Ureter (tissue), 1 donor: ENCODE measurements at regions not wholly inside any gene's neighbourhood (a gene's known extent, or its start where the extent isn't known, plus 50 kb on each side); places are given as distances from the start of the nearest gene placed in this dataset.
"Not testable (repeated sequence)": the region's sequence is repeated elsewhere in the genome, so short reads cannot be mapped to it uniquely, and the experiment has no call there.

Source experiments
- DNase-seq: peaks from one replicate; pipeline ENCODE4 v3.0.0-alpha.2; 2020; ENCODE audit warnings: low spot score
- donor health status: DM: yes; HTN: yes; CAD: no.

DNA sequence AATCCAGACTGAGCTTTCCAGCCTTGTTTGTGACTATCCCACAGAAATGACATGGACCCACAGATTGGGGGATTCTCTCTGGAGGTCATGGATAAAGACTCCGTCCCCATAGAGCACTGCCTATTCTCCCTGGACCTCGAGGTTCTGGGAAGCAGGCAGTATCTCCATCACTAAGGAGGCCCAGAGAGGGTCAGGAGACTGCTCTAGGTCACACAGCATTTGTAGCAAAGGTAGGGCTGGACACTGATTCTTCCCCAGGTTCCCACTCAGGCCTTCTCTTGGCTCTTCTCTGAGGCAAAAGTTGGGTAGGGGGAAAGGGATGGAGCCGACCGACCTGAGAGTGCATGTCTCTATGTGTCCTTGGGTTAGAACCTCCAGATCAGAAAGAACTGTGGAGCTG, 80.9 kb downstream of the PTPRS start:
- no peak for DNase-seq

DNA sequence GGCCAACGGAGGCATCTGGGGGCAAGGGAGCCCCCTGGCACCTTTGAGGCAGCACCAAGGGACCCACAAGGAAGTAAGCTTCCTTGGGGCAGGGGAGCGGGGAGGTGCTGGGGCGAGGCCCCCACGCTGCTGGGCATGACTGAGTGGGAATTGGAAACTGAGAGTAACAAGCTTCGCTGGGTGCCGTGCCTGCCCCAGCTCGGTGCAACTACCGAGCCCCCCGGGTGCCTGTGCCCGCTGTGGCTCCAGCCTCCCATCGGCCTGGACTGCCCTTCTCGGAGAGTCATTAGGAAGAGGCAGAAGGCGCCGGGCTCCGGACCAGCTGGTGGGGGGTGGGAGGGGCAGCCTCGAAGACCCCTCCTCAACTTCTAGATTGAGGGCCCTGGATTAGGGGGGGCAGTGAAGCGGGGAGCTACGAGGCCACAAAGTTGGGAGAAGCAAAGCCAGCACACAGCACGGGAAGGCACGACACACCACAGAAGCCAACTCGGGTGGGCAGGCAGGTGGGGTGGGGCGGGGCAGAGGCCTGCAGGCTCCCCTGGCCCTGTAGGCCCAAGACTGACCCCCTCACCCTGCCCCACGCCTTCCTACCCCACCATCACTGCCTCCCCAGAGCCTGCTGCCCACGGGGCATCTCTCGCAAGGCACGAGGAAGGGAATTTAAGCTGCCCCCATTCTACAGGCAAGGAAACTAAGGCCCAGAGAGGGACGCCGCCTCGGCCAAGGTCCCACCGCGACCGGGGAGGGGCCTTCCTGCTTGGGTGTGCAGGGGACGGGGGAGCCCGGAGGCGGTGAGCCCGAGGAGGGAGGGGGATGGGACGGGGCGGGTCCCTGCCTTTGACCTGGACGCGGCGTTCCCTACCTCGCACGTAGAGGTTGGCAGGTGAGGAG, 83.2 kb downstream of the PTPRS start:
- DNase-seq = no peak

DNA sequence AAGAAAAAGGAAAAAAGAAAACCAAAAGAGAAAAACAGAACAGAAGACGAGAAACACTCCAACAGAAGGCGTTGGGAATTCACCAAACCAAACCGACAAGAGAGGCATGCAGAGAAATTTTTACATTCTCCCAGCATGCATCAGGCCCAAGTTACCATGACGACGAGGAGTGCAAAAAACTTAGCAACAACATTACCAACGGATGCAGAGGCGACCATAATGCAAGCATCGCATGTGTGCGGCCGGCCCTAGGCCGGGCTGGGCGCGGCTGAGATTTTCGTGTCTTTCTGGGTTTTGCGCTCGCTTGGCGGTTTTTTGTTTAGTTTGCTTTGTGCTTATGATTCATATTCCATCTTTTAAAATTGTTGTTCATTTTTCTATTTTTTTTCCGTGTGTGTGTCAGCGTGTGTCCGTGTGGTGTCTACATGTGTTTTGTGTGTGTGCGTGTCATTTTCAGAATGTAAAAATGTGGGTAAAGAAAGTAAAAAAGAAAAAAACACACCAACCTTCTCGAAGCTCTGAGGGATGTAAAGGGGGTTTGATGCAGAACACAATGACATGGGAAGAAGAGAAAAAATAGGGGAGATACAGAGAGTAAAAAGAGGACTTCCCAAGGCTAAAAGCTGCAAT, 84.9 kb downstream of the PTPRS start:
- no peak for DNase-seq

DNA sequence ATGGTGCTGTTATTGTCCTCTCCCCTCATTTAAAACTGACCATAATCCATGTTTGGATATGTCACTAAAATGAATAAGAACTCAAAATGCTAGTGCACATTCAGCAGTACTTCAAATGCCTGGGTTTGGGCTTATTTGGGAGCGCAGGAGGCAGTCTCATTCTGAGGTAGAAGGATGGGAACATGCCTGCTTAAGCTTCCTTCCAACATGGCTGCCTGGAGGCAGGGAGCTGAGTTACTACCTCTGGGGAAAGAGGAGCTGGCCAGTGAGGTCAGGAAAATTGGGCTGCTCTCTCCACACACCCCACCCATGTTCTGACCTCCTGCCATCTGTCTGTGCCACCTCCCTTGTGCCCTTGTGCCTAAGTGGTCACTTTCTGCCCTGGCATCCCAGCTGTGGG, 85.7 kb downstream of the PTPRS start:
- DNase-seq = no peak

DNA sequence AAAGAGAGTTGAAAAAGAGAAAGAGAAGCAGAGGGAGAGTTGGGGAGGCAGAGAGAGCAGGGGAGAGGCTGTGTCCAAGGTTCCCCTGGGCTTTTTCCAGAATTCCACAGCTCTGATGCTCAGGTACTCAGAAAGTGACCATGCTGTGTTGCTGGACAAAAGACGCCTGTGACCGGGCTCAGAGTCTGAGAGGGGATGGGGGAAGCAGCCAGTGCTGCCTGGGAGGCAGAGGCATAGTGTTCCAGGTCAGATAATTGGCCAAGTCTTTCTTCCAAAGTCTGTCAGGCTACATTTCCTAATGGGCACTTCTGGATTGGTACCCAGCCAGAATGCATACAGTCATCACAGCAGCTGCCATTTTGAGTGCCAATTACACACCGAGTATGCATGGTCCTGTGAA, 86.1 kb downstream of the PTPRS start:
- DNase-seq = no peak

DNA sequence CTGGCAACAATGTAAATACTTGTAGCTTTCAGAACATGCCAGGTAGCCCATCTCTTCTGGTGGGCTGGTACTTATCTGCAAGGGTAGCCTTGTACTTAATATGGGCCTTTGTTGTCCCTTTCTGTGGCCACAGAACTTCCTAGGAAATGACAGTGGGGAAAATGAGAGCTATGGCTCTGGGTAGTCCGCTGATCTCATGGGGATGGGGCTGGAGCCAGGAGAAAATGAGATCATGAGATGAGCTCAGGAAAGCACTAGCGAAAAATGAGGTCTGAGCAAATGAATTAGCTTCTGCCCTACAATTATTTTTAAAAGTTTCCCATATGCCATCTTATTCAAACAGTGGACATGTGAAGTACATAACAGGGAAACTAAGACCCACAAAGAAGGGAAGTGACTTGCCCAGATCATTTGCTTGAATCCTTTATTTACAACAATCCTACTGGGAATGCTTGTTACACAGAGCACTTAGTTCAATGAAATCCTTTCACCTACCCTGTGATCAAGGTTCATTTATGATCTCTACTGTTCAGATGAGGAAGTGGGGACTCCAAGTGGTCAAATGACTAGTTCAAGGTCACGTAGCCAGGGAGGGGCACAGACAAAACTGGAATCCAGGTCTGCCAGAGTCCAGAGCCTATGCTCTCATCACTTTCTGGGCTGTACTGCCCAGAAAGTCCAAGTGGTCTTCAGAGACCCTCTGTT, 87.1 kb downstream of the PTPRS start:
- no peak for DNase-seq

DNA sequence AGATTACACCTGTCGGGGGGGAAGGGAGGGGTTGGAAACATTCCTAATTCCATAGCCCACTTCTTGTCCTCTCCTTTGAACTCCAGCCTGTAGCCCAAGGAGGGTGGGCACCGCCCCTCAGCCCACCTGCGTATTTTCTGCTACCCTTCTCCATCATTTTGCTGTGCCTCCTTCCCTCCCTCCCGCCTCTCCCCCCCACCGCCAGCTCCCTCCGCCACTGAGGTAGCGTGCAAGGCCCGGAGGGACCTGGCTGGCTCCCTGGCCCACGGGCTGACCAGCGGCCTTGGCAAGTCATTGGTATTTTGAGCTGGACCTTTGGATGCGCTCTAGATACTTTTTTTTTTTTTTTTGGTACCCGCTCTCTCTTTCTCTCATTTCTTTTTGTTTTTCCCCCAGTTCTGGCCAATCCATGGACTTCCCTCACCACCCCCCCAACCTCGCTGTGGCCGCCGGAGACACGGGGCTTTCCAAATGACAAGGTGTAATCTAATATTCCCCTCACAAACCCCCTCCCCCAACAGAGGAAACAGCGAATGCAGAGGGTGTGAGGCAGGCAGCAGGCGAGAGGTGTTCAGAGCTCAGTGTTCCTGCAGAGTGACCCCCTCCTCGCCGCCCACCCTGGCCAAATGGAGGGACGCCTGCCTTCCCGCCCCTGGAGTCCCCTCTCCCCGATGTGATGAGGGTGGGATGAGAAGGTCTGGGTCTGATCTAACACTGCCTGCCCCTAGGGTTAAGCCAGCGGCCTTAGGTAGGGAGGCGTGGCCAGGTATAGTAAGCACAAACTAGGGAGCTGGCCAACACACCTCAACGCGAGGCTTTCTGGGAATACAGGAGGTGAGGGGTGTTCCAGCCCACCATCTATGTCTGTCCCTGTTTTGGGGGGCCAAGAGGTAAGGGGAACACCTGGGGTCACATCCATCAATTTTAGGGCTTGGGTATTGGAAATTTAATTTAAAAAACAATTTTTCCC, 89.2 kb downstream of the PTPRS start:
- DNase-seq = no peak

DNA sequence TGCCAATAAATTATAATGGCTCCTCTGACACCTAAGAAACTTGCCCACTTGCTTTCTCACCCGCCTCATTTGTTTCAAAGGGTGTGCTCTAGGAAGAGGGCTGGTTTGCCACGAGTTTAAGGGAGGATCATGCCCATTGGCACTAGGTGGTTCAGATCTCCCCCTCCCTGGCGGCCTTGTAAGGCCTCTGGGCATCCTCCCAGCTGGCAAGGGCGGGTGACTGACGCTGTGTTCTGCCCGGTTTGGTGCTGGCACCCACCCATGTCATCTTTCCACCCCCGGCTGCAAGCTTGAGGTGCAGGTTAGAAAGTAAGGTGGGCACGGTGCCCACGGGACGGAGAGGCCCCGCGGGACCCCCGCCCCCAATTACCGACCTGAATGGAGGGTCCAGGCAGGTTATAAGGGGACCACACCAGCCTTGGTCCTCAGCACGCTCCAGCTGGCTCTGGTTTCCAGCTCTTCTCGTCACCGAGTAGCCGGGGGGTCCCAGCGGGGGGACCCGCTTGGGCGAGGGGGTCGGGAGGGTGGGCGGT, 90.4 kb downstream of the PTPRS start:
- peak; percentile 71 for DNase-seq

DNA sequence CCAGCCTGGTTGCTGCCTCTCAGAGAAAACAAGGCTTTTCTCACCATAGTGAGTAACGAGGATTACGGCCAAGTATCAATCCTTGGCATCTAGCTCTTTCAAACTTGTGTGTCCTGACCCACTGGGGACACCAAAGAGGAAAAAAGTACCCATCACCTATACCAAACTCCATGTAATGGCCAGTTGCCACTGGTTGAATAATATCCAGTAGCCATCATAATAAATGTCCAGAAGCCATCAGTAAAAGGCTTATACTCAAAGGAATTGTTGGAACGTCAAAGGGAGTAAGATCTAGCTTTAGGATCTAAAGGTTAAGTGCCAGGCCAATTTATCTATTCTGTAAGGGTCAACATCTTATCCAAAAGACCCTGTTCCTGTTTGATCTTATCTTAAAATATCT, 91.1 kb downstream of the PTPRS start:
- DNase-seq = no peak

DNA sequence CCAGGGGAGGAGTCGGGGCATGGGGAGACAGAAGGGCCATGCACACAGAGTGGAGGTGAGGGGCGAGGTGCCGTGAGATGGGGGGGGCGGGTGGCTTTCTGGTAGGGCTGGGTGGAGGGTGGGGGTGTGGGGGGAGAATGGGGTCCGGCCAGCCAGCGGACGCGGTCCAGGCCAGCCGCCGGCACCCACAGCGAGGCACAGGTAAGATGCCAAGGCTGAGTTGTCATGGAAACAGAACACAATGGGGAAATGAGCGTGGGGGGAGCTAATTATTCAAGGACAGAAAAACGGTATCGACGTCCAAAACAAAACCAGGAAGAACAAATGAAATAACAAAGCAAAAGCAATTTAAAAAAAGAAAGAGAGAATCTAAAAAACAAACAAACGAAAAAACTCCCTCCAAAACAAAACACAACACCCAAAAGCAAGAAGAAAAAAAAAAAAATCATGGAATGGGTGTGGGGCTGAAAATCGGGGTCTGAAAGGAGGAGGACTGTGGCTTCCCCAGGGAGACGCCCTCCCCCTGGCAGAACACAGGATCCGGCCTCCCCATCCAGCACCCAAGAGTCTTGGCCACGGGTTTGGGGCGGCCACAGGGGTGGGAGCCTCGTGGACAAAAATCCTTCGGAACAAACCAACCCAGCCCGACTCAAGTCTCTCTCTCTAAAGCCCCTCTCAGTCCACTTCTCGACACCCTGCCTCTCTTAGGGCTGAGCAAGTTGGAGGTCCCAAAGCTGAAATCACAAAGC, 92.5 kb downstream of the PTPRS start:
- no peak for DNase-seq

DNA sequence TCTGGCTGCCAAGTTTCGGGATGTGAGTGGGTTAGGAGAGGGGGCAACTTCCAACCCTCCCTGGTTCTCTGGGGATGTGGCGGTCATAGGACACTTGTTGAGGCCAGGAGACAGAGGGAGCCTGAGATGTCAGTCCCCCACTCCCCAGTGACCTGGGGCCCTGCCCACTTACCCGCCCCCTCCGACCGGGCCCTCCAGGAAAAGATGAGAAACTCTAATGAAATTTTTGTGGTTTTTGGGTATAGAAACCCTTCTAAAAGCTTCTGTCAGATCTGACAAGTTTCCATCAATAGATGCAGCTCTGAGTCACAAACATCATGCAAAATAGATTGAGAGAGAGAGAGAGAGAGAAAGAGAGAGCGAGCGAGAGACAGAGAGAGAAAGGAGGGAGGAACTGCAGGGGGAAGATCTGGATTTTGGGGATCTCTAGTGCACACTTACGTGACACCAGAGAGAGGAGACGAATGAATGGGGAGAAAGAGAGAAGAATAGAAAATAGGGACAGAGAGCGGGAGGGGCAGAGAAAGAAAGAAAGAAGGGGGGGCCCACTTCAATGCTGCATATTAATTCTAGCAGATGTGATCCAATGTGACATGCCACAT, 94.0 kb downstream of the PTPRS start:
- DNase-seq = no peak

DNA sequence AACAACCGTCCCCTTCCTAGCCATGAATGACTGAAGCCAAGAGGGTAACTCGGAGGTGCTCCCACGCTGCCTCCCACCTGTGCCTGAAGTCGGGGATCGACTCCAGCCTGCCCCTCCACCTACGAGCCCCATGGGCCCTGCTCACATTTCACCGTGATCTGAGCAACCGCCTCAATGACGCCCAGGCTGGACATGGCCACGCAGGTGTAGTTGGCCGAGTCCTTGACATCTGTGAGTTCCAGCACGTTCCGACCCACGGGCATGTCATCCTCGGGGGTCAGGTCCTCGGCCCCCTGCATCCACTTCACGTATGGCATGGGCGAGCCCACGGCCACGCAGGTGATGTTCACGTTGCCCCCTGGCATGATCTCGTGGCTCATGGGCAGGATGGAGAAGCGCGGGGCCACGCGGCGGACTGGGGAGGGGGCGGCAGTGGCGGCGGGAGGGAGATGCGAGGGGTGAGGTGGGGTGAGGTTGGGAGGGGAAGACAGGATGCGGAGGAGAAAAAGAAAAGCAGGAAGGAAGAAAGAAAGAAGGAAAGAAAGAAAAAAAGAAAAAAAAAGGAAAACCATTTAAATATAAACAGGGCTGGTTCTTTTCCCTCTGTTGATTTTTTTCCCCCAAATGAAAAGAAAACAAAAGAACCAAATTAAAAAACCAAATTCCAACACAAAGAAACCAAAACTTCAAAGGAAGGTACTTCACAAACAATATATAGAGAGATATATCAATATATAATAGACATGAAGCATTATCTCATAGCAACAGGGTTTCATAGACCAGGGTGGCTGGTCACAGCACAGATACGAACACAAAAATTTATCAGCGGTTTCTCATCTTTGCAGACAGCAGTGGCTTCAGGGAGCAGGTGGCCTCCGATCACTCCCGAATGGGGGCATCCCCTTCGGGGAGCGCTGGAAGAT, 94.7 kb downstream of the PTPRS start:
- no peak for DNase-seq

DNA sequence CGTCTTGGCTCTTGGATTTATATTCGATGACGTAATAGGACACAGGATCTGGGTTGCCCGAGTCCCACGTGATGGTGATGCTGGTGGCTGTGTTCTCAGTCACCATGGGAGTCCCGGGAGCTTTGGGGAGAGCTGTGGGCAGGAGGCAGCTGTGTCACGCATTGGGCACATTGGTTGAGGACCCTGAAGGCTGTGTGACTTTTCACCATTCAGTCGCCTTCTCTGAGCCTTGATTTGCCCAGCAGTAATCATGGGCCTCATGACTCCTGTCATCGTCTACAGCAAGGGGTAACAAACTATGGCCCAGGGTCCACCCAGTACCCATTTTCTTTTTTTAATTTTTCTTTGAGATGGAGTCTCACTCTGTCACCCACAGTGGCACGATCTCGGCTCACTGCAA, 96.3 kb downstream of the PTPRS start:
- no peak for DNase-seq

DNA sequence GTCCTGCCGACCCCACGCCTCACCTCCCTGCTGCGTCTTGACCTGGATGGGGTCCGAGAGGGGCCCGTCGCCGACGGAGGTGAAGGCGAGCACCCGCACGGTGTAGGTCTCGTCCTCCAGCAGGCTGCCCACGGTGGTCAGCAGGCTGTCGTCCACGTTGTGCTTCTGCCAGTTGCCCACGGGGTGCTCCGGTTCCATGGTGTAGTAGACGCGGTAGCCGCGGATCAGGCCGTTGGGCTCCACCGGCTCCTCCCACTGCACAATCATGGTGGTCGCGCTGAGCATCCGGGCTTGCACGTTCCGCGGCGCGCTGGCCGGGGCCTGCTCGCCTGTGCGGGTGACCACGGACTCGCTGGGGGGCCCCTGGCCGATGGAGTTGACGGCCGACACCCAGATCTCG, 96.7 kb downstream of the PTPRS start:
- DNase-seq = no peak

DNA sequence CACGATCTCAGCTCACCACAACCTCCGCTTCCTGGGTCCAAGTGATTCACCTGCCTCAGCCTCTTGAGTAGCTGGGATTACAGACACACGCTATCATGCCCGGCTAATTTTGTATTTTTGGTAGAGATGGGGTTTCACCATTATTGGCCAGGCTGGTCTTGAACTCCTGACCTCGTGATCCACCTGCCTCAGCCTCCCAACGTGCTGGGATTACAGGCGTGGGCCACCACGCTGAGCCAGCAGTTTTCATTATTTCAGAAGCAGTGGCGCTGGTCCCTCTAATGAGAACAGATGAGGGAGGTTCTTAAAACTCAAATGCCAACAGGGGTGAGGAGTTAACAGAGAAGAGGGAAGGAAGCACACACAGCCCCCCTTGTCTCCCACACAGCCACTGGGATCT, 98.7 kb downstream of the PTPRS start:
- not testable (repeated sequence) for DNase-seq

DNA sequence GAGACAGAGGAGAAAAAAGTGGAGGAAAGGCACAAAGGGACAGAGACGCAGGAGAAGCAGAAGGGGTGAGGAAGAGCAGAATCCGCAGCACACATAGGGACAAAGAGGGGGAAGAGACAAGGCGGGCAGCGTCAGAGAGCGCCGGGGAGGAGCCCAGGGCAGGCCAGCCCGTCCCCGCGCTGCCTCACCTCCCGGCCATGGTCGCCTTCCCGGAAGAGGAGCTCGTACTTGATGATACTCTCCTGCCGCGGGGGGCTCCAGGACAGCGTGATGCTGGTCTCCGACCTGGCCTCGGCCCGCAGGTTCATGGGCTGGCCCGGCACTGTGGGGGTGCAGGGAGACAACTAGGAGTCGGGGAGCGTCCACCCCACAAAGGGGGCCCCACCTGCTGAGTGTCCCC, 100.6 kb downstream of the PTPRS start:
- DNase-seq = no peak

DNA sequence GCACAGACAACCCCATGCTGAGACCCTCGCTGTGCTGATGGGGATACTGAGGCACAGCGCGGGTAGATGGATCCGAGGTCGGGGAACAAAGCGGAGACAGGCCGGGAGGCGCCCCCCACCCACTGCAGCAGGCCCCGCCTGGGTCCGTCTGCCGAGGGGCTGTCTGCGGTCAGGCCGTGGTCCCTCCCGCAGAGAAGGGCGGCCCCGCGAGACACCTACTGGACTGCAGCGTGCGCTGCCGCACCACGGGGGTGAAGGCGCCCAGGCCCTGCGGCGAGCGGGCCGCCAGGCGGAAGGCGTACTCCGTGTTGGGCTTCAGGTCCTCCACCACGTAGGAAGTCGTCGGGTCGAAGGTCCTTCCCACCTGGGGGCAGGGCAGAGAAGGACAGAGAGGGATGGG, 101.9 kb downstream of the PTPRS start:
- DNase-seq = no peak

DNA sequence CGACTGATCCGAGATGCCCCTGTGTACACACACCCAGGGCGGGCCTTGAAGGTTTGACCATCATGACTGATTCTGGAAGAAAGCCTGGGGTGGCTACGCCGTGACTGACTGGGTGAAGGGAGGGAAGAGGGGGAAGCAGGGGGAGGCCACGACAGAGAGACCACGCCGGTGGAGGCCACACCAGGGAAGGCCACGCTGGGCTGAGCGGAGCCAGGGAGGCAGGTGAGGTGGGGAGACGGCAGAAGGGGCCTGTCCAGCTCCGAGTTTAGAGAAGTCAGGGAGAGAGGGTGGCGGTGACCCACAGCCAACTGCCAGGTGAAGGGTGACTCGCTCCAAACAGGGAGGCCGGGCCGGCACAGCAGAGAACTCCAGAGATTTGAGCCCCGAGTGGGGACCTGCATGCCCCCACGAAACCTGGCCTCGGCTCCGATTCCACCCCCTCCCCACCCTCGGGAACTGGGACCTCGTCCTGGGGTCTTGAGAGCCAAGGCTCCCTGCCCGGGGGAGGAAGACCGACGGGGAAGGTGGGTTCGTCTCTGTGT, 102.6 kb downstream of the PTPRS start:
- DNase-seq = no peak
